ENCODE measurements at regions not wholly inside any gene's neighbourhood (a gene's known extent, or its start where the extent isn't known, plus 50 kb on each side); places are given as distances from the start of the nearest gene placed in this dataset.

GRCh38 chr15:97146929-97147870 lies 813.3 kb upstream of the ARRDC4 start:
- H3K27ac Mint-ChIP-seq = peak overlapping the region; percentile 64

GRCh38 chr15:97153356-97153965 lies 807.0 kb upstream of the ARRDC4 start:
- no peaks in the 10 kb centered on the region for H3K9me3 Mint-ChIP-seq
- peaks cover 25% of the 10 kb centered on the region for H3K4me1 Mint-ChIP-seq
- H3K27me3 Mint-ChIP-seq (ENCODE audit: low read depth, poor library complexity) = no peaks in the 10 kb centered on the region
- no peaks in the 10 kb centered on the region for H3K36me3 Mint-ChIP-seq (ENCODE audit: low read depth)
- peak overlapping the region; percentile 34 for H3K27ac Mint-ChIP-seq
- no peak for DNase-seq
- TF ChIP-seq CTCF (IDR thresholded peaks at IDR 0.05) = no peak
- H3K4me3 Mint-ChIP-seq = no peak overlapping the region

More at GRCh38 chr15:97146929-97147870, 813.3 kb upstream of the ARRDC4 start:
- Mint-ChIP-seq H3K9me3 (peaks cover 10% of the 10 kb centered on the region), H3K27me3 (ENCODE audit: low read depth, poor library complexity) (no peaks in the 10 kb centered on the region), H3K4me1 (peaks cover 41% of the 10 kb centered on the region), H3K36me3 (ENCODE audit: low read depth) (peaks cover 8% of the 10 kb centered on the region), H3K4me3 (peak overlapping the region; percentile 23)
- no peak for DNase-seq
- TF ChIP-seq CTCF (IDR thresholded peaks at IDR 0.05) = no peak

GRCh38 chr15:97156739-97157265 lies 803.7 kb upstream of the ARRDC4 start:
- no peaks in the 10 kb centered on the region for H3K9me3 Mint-ChIP-seq
- no peak overlapping the region for H3K27ac Mint-ChIP-seq
- TF ChIP-seq CTCF (IDR thresholded peaks at IDR 0.05) = no peak
- no peak for DNase-seq
- H3K4me1 Mint-ChIP-seq = peaks cover 14% of the 10 kb centered on the region
- no peaks in the 10 kb centered on the region for H3K36me3 Mint-ChIP-seq (ENCODE audit: low read depth)
- no peaks in the 10 kb centered on the region for H3K27me3 Mint-ChIP-seq (ENCODE audit: low read depth, poor library complexity)
- H3K4me3 Mint-ChIP-seq = no peak overlapping the region

GRCh38 chr15:97162805-97163495 lies 797.6 kb upstream of the ARRDC4 start:
- H3K4me3 Mint-ChIP-seq = no peak overlapping the region
- H3K27ac Mint-ChIP-seq = no peak overlapping the region
- H3K36me3 Mint-ChIP-seq (ENCODE audit: low read depth) = peaks cover 5% of the 10 kb centered on the region
- peaks cover 35% of the 10 kb centered on the region for H3K4me1 Mint-ChIP-seq
- no peak for TF ChIP-seq CTCF (IDR thresholded peaks at IDR 0.05)
- no peaks in the 10 kb centered on the region for H3K27me3 Mint-ChIP-seq (ENCODE audit: low read depth, poor library complexity)
- DNase-seq = no peak
- H3K9me3 Mint-ChIP-seq = no peaks in the 10 kb centered on the region

- DNase-seq = no peak
- no peak for TF ChIP-seq CTCF (IDR thresholded peaks at IDR 0.05)
- Mint-ChIP-seq H3K27me3 (ENCODE audit: low read depth, poor library complexity) (no peaks in the 10 kb centered on the region), H3K4me1 (peaks cover 58% of the 10 kb centered on the region), H3K27ac (no peak overlapping the region), H3K9me3 (no peaks in the 10 kb centered on the region), H3K36me3 (ENCODE audit: low read depth) (peaks cover 5% of the 10 kb centered on the region), H3K4me3 (no peak overlapping the region)
Observed at GRCh38 chr15:97165205-97165604, 795.3 kb upstream of the ARRDC4 start.
